HG02610 (cell line): ENCODE measurements at regions not wholly inside any gene's neighbourhood (a gene's known extent, or its start where the extent isn't known, plus 50 kb on each side); places are given as distances from the start of the nearest gene placed in this dataset.
"Not testable (repeated sequence)": the region's sequence is repeated elsewhere in the genome, so short reads cannot be mapped to it uniquely, and the experiment has no call there.

Experiments
- ATAC-seq: cut with Tn5 transposase; IDR thresholded peaks from one replicate; pipeline ENCODE4 v1.9.1; 2021; ENCODE audit warnings: mild to moderate bottlenecking, moderate library complexity; ENCODE audit not compliant: unreplicated experiment

DNA sequence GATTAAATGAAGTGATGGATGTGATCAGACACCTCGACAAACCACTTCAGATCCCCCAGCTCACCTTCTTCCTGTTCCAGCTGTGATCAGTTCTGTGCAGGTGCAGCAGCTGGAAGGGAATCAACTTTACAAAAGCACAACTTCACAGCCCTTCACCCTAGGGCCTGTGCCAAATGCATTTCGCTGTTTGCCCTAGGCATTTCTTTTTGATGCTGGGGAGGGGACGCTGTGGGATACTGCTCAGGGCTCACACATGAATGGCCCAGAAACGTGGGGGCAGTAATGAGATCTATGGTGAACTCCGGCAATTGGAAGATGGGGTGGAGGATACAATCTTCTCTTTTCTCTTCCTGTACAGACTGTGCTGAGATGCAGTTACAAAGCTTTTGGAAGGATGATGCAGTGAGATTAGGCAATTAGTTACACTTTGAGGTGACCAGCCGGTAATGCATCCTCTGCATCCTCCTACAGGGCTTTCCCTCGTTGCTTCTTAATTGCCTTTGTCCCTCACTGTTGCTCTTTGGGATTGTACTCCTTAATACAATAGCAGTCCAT is 215.1 kb upstream of the PITX2 start:
- ATAC-seq, result no peak

DNA sequence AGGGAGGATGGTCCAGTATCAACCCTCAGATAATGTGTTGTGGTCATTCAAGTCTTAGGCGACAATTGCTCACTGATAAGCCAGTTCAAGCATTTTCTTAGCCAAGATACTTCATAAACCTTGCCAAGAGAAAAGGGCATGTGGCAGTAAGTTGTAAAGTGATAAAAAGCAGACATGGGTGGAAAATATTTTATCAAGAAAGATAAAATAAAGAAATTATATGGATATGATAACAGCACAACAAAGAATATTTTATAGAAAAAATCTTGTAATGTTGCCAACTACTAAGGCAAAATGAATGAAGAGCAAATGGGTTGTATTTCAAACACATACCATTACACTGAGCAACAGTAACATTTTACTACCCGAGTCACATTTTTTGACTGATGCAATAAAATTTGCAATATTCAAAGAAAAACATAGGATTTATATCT is 217.4 kb upstream of the PITX2 start:
- ATAC-seq, result no peak

DNA sequence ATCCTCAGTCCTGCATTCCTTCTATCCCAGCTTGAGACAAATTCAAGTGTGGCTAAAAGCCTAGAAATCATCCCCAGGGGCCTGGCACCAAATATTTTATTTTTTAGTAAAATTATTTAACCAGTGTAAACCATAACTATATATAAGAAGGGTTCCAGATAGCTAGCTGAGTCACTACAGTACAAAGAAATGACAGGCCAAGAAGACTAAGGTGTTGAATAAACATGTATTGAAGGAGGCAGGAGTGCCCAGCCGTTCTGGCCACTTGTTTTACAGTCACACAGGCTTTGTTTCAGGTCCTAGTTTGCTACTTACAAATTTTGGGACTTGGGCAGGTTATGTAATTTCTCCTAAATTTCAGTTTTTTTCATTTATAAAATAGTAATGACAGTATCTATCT is 225.9 kb upstream of the PITX2 start:
- ATAC-seq, result no peak

DNA sequence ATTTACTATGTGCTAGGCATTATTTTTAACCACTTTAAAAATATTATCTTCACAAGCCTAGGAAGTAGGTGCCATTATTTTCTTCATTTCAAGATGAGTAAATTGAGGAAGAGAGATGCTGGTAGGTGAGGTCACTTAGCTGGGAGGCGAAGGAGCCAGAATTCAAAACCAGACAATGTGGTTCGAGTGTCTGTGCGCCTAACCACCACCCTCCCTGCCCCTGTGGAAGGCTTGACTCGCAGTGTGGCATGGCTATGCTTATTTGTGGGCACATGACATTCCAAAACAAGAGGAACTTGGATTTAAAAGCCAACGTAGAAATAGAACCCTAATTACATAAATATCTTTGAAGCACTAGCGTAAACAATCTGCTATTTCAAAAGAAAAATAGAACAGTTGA is 226.6 kb upstream of the PITX2 start:
- no peak for ATAC-seq

DNA sequence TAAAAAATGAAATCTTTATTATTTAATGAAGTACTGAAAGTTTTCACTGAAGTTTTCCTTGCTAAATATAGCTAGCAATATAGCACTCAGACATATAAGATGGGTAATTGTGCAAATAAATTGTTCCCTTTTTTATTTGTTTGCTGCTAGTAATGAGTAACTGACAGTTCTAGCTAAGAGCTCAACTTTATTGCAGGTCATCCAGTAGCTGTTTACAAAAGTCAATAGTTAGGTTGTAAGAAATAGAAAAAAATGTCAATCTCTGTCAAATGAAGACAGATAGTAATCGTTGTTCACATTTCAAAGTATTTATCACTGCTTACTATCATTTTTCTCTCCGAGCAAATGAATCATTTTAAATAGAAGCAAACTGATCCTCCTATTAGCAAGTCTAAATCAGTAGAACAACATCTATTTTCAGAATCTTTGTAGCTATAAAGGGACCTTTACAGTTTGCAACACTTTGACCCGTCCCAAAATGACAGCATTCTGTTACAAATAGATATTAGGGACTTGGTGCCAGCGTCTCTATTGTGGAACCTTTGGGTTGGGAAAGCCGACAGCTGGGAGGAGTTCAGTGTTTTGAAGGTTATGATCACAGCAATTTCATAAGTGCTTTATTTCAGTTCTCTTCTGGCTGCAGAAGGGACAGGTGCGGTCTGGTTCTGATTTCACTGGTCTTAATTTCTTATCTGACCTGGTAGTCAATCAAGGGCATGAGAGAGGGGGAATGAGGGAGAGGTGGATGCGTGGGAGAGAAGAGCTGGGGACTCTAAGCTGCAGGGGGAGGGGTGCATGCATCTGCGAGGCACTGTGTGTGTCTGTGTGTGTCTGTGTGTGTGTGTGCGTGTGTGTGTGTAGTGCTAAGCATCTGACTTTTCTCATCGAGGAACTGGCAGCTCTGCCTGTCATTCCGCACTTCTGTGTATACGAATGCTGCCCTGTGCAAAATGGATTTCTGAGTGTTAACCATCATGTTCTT is 227.9 kb upstream of the PITX2 start:
- ATAC-seq, result no peak

DNA sequence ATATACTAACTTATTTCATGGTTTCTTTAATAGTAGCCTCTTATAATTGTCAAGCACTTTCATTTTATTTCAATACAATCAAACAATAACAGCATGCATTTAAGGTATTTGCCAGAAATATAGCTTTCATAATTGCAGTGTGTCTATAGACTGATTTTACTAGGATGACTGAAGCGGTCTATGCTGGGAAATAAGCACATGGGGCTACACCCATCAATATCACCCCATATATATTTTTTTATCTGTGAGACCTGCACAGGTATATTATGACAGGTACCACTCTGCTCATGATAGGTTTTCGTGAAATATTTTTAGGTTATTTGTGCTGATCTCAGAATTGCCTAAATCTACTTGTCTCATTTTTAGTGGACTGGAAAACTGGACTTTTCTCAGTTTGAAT is 229.1 kb upstream of the PITX2 start:
- ATAC-seq, result no peak

DNA sequence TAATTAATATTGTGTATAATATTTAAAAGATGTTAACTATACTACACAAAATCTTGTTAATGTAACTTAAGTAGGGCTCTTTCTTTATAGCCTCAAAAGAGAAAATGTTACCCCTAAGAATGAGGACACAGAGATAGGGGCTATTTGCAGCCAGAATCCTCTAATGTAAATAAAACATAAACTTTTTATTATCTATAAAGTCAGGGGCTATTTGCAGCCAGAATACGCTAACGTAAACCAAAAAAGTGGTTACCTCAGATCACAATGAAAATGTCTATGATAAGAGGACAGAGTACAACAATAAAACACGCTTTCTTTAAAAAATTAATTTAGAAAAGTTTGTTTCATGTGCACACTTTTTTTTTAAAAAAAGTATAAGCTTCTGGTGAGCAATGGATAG is 229.9 kb upstream of the PITX2 start:
- ATAC-seq, result no peak

DNA sequence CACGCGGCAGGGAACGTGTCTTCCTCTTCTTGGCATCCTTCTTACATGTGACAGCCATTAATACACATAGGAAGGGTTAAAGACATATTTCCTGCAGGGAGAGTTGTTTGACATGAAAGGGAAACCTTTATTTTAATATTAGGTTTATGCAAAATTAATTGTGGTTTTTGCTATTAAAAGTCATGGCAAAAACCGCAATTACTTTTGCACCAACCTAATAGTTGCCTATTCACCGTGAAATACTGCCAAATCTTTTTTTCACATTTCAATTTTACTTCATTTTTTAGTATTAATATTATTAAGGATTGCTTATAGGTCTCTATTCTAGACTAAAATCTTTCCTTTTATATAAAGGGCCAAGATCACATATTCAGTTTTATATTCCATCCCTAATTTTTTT is 230.4 kb upstream of the PITX2 start:
- no peak for ATAC-seq

DNA sequence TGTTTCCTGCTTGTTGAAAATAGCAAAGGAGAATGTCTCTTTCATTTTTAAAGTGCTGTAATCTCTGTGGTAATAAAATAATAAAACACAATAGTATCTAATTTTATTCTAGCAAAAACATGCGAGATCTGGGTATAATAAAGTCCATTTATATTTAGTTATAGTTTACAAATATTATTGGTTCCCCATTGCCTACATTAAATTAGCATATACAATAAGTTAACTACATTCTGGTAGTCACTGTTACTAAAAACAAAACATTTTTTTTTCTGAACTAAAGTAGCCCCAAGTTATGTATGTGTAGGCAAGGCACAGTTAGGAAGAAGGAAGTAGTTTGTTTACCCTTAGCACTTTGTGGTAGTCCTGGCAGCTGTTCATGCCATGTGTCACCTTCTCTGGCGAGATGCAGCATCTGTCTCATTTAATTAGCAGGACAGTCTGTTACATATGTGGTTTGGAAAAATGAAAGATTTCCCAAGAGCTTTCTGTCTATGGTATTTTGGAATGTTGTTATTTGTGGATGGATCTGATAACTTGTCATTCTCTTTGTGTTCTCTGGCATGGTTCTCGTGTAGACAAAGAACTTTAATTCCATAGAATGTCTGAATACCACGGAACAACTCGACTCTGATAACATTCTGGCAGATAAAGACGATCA is 231.3 kb upstream of the PITX2 start:
- peak; percentile 45 for ATAC-seq

DNA sequence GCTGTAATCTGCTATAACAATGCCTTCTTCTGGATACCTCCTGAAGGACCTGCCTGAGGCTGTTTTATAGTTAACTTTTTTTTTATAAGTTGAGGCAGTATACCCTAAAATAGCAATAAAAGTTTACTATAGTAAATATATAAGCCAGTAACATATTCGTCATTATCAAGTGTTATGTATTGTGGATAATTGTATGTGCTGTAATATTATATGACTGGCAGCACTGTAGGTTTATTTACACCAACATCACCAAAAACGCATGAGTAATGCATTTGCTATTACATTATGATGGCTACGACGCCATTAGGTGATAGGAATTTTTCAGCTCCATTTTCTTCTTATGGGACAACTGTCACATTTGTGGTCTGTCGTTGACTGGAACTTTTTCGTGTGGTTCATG is 237.2 kb upstream of the PITX2 start:
- ATAC-seq, result no peak

DNA sequence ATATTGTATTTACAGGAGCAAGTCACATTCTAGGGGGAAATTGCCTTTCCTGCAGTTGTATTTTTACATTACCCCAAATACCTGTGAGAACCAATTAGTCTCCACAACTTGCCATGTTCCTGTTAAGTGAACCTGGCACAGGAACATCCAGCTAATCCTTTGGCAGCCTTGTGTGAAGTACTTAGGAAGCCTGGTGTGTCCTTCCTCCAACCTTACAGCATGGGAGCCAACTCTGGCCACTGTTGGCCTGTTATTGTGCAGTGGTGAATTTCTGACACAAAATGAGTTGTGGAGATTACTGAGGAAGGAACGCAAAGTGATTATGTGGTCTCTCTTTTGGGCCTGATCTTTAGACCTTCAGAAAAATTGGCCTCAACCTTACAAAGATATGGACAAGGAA is 238.0 kb upstream of the PITX2 start:
- no peak for ATAC-seq

DNA sequence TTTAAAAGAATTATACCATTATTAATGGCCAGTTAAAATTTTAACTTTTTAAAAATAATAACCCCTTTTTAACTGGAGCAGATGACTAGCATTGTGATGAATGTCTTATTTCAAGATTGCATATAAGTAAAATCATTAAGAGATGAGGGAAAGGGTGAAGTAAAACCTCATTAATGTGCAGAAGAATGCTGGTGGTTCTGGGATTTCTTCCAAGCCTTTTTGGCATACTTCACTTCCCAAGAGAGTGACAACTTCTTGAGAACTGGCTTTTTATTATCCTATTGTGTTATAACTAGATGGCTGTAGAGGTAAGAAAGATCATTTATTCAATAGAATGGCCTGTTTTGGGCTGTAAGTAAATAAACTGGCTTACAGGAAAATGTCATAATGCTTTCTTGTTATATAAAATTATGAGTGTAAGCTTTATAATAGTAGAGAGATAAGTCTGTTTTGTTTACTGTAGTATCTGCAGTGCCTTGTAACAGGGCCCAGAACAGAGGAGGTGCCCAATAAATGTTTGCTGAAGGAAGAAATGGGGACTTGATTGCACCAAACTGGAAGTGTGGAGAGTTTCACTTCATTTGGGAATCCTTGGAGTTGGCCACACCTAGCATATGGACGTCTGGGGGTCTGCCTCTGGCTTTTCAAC is 242.9 kb upstream of the PITX2 start:
- no peak for ATAC-seq

DNA sequence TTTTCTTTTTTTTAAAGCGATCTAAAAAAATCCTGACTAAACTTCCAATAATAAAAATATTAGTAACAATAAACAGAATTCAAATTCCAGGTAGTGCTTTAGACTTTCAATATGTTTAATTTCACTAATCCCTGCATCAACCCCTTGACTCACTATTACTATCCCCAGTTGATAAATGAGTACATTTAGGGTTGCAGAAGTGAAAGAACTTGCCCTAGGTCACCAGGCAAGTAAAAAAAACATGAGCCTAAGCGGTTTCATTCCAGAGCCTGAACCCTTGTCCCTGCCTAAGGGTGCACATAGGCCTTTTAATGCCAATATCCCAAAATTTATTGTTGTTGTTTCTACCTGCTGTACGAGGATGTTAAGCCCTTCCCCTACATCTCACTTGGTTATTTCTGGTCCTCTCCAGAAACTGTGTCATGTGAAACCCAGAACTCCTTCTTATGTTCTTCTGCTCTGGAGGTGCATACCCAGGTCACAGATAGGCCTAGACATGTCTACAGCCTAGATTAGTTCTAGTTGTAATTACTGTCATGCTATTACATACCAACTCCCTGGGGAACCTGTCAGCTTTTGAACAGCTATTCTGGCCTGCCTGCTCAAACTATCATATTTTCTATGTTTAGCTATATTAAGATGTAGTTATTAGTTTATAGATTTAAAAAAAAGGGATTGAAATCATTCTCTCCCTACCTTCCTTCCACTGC is 244.5 kb upstream of the PITX2 start:
- peak; percentile 79 for ATAC-seq

DNA sequence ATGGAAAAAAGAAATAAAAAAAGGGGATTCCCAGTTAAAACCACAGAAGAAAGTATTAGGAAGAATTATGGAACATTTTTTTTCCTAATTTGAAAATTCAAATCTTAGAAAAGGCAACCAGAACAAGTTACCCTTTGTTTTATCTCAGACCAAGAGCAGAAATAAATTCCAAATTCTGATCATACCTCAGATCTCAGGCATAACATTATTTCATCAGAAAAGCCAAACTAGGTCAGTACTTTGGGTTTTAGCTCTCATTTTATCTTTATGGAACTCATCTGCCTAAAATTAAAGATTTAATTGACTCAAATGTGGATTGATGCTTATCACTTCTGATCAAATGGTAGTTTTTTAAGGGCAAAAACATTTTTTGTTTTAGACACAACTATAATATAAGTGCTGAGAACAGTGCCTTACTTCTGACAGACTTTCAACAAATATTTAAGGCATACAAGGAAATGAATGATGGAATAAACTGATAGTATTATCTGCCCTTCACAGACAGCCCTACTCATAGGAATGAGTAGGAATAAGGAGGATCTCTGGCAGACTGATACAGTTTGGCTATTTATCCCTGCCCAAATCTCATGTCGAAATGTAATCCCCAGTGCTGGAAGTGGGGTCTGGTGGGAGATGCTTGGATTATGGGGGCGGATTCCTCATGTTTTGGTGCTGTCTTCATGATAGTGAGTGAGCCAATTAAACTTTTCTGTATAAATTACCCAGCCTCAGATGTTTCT is 245.3 kb upstream of the PITX2 start:
- no peak for ATAC-seq

DNA sequence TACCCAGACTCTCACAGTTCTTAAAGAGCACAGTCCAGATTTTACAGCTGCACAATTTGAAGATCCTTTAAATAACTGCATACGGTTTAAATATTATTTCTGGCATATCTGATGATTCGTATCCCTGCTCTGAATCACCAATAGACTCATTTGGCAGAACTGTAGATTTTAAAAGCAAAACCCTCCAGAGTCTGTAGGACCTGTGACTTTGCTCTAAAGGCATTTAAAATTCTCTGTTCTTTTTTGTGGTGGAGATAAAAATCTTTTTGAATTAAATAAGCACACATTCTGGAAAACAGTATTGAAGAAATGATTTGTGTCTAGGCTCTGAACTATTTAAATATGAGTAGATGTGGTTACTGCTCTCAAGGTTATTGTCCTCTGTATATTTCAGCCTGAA is 246.2 kb upstream of the PITX2 start:
- no peak for ATAC-seq

DNA sequence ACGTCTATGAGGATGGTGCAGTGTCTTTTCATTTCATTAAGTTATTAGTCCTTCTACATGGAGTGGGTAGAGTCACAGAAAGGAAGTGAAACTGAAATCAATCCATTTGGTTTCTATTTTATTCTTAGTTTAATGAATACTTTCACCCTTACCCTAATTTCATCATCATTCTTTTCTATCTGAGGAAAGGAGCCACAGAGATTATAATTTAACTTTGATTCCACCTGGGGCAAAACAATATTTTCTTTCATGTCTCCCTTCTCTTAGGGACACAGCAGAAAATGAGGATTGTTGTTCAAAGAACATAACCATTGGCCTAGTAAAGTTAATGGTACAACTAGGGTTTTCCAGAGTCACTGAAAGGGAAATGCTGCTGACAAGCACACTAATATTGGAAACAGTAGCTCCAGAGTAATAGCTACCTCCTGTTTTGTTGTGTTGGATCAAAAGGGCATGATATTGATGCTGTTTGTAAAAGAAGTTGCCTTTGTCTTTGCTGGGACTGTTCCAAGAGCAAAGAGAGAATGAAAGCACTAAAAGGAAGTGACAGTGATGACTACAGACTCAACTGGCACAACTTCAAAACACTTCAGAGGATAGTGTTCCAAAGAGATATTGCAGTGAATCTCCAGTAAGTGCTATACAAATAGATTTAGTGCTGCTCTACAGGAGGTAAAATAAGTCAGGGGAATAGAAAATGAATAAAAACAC is 247.1 kb upstream of the PITX2 start:
- ATAC-seq, result peak; percentile 75

DNA sequence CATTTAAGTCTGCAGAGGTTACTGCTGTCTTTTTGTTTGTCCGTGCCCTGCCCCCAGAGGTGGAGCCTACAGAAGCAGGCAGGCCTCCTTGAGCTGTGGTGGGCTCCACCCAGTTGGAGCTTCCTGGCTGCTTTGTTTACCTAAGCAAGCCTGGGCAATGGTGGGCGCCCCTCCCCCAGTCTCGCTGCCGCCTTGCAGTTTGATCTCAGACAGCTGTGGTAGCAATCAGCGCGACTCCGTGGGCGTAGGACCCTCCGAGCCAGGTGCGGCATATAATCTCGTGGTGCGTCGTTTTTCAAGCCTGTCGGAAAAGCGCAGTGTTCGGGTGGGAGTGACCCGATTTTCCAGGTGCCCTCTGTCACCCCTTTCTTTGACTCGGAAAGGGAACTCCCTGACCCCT is 253.3 kb upstream of the PITX2 start:
- ATAC-seq, result not testable (repeated sequence)

DNA sequence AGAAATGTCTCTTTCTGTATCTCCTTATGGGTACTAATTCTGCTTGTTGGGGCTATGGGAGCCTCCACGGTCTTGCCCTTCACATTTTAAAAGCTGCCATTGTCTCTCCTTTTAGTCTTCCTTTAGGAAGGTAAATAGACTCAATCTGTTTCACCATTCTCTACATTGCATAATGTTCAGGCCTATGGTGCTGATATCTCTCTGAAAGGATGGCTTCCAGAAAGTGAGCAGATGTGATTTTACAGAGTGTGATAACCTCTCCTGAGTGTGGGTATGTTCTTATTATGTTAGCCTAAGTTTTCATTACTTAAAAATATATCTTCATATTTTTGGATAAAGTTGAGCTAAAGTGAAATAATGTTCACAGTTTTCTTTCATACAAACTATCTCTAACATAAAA is 254.0 kb upstream of the PITX2 start:
- ATAC-seq, result no peak

DNA sequence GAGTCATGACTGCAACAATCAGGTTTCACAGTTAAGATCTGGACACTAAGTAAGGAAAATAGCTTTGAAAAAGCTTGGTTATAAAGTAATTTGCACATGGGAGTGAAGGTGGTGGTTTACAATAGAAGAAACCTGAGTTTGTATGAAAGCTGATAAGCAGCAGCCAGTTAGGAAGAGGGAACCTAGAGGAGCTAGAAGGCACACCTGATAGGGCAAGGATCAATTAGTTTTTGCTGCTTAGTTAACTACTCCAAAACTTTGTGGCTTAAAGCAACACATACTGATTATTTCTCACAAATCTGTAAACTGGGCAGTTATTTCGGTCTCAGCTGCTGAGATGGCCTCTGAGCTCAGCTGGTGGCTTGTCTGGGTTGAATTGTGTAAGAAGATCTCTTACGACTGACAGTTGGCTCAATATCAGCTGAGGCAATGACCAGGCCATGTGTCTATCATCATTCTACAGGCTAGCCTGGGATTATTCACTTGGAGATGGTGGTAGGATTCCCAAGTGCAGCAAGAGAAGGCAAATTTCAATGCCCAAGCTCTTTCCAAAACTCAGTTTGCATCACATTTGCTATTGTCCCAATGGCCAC is 255.0 kb upstream of the PITX2 start:
- ATAC-seq, result no peak
